Bronchial epithelial cell (primary cell): ENCODE measurements at regions not wholly inside any gene's neighbourhood (a gene's known extent, or its start where the extent isn't known, plus 50 kb on each side); places are given as distances from the start of the nearest gene placed in this dataset.

Experiments
- DNase-seq: peaks from one replicate; pipeline ENCODE4 v3.0.0-alpha.2; 2010; ENCODE audit warnings: low read depth
- FAIRE-seq: peaks from 2 replicates; lab custom pipeline; 2011; peaks lifted over from hg19 to GRCh38; lab: Jason Lieb, UNC
- H3K27me3 ChIP-seq: 2 replicates; pipeline ENCODE4 v1.5.1; 2011; ENCODE audit warnings: low read length; ENCODE audit not compliant: control insufficient read depth, insufficient read depth
- H3K36me3 ChIP-seq: 2 replicates; pipeline ENCODE4 v1.5.1; 2011; ENCODE audit warnings: low read length; ENCODE audit not compliant: control insufficient read depth, insufficient read depth
- H3K4me3 ChIP-seq: 2 replicates; pipeline ENCODE4 v1.5.1; 2011; ENCODE audit warnings: mild to moderate bottlenecking, low read depth, low read length, control low read depth
- TF ChIP-seq, protein P1 (sequence below): IDR thresholded peaks from 2 replicates; pipeline ENCODE4 v1.5.1; 2011; ENCODE audit warnings: mild to moderate bottlenecking, moderate library complexity, low read length, control low read depth, inconsistent platforms; ENCODE audit not compliant: insufficient read depth, severe bottlenecking

DNA sequence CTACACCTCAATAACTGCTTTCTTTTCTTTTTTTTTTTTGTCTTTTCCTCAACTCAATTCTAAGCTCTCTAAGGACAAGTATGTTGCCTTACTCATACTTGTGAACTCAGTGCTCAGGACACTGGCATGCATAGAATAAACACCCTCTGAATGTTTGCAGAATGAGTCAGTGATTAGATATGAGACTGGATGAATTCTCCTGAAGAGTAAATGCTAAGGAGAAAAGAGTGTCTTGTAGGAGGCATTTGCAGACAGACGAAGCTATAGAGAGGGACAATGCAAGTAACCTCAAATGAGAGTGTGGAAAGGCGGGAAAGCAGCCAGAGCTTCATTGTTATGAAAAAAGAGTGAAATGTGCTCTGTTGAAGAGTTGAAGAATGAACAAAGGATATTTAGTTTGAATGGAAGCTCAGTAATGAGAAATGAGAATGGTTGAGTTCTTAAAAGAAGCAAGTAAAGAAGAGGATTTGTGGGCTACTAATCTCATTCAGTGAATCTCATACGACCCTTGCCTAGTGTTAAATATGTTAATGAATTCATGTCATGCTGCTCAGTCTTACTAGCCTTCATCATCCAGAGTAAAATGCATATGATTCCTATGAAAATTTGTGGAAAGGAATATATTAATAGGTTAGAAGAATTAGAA is 166.1 kb upstream of the DPYD start:
- DNase-seq (peak; percentile 98), FAIRE-seq (no peak)
- H3K4me3 ChIP-seq = no peak overlapping the region
- no peaks in the 10 kb centered on the region for H3K36me3 ChIP-seq
- TF ChIP-seq, protein P1, sequence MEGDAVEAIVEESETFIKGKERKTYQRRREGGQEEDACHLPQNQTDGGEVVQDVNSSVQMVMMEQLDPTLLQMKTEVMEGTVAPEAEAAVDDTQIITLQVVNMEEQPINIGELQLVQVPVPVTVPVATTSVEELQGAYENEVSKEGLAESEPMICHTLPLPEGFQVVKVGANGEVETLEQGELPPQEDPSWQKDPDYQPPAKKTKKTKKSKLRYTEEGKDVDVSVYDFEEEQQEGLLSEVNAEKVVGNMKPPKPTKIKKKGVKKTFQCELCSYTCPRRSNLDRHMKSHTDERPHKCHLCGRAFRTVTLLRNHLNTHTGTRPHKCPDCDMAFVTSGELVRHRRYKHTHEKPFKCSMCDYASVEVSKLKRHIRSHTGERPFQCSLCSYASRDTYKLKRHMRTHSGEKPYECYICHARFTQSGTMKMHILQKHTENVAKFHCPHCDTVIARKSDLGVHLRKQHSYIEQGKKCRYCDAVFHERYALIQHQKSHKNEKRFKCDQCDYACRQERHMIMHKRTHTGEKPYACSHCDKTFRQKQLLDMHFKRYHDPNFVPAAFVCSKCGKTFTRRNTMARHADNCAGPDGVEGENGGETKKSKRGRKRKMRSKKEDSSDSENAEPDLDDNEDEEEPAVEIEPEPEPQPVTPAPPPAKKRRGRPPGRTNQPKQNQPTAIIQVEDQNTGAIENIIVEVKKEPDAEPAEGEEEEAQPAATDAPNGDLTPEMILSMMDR = no peak
- H3K27me3 ChIP-seq = no peaks in the 10 kb centered on the region

GRCh38 chr1:98086156-98086555 is 165.3 kb upstream of the DPYD start:
- FAIRE-seq (no peak), DNase-seq (peak; percentile 59)
- Histone ChIP-seq H3K36me3 (no peaks in the 10 kb centered on the region), H3K27me3 (no peaks in the 10 kb centered on the region), H3K4me3 (no peak overlapping the region)
- TF ChIP-seq, protein P1 = no peak

DNA sequence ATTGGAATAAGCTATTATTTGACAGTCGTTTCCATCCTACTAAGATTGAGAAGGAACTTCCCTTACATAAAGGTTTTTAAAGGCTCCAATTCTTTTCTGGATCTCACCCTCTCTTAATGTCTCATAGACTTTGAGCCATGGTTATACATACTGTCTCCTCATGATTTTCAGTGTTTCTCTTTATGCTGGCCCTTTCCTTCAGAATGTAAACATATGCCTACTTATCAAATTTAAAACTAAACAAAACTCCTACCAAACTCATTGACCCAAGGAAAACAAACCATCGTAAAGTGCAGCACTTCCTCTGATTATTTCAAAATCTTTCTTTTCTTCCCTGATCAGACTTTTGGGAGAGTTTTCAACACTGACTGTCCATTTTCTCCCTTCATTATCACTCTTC is 163.4 kb upstream of the DPYD start:
- DNase-seq (no peak), FAIRE-seq (no peak)
- H3K4me3 ChIP-seq = no peak overlapping the region

GRCh38 chr1:98081944-98082343 is 161.1 kb upstream of the DPYD start:
- FAIRE-seq (no peak), DNase-seq (no peak)
- Histone ChIP-seq H3K36me3 (no peaks in the 10 kb centered on the region), H3K4me3 (no peak overlapping the region), H3K27me3 (no peaks in the 10 kb centered on the region)
- TF ChIP-seq, protein P1 = no peak

More for the DNA sequence above, 163.4 kb upstream of the DPYD start:
- TF ChIP-seq, protein P1 = no peak
- H3K36me3 ChIP-seq = no peaks in the 10 kb centered on the region
- no peaks in the 10 kb centered on the region for H3K27me3 ChIP-seq

DNA sequence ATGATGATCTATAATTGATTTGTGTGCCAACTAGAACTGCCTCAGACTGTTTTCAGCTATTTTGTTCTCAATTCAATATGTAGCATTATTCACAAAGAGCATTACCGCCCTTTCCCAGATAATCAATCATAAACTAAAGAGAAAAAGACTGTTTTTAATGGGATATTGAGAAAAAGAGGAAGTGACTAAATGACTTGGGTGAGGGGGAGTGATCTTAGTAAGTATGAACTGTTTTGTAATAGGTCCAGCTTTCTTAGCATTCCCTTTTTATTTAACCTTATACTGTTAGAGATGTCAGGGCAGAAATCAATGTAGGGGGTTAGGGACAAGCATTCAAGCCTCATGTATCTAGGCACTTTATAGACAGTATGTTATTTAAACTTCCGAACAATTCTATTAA is 157.8 kb upstream of the DPYD start:
- no peak overlapping the region for H3K4me3 ChIP-seq
- no peaks in the 10 kb centered on the region for H3K27me3 ChIP-seq
- FAIRE-seq = no peak
- TF ChIP-seq, protein P1 = no peak
- no peak for DNase-seq
- H3K36me3 ChIP-seq = no peaks in the 10 kb centered on the region

GRCh38 chr1:98077691-98078090 is 156.9 kb upstream of the DPYD start:
- Histone ChIP-seq H3K36me3 (no peaks in the 10 kb centered on the region), H3K4me3 (no peak overlapping the region), H3K27me3 (no peaks in the 10 kb centered on the region)
- TF ChIP-seq, protein P1 = no peak
- FAIRE-seq = no peak
- no peak for DNase-seq
